H1 (cell line): ENCODE measurements at regions not wholly inside any gene's neighbourhood (a gene's known extent, or its start where the extent isn't known, plus 50 kb on each side); places are given as distances from the start of the nearest gene placed in this dataset.

Source experiments
- CTCF ChIA-PET: fragments of 300-600 bp; sonication (Branson Sonifier 250); formaldehyde crosslinking; loops from one replicate; lab custom pipeline; 2021; ENCODE audit not compliant: partially characterized antibody; lab: Charles Lee
- POLR2A ChIA-PET: fragments of 300-600 bp; sonication (Branson Sonifier 250); formaldehyde crosslinking; loops from one replicate; lab custom pipeline; 2021; ENCODE audit warnings: inconsistent platforms; ENCODE audit not compliant: partially characterized antibody; lab: Charles Lee
- DNase-seq, 2 experiments: peaks; one replicate each; pipeline versions ENCODE4 v3.0.0 to v3.0.0-alpha.2; 2010 to 2022; ENCODE audit warnings: low spot score in 2 of 2, low read depth in 1 of 2, mixed read lengths in 1 of 2
- FAIRE-seq: peaks from 2 replicates; lab custom pipeline; 2011; peaks lifted over from hg19 to GRCh38; lab: Jason Lieb, UNC
- H2AFZ ChIP-seq: 2 replicates; pipeline ENCODE4 v1.8.1; 2012; ENCODE audit warnings: low read length, inconsistent platforms
- H2AK5ac ChIP-seq: 2 replicates; pipeline ENCODE4 v1.6.1; 2013; ENCODE audit warnings: low read depth, low read length
- H2BK120ac ChIP-seq: replicated peaks from 2 replicates; pipeline ENCODE3; 2013; ENCODE audit warnings: low read depth, low read length, inconsistent platforms
- H2BK12ac ChIP-seq: 2 replicates; pipeline ENCODE4 v1.6.1; 2013; ENCODE audit warnings: low read depth, low read length
- H2BK15ac ChIP-seq: 2 replicates; pipeline ENCODE4 v1.6.1; 2013; ENCODE audit warnings: low read length
- H2BK20ac ChIP-seq: 2 replicates; pipeline ENCODE4 v1.6.1; 2013; ENCODE audit warnings: low read length
- H2BK5ac ChIP-seq: 2 replicates; pipeline ENCODE4 v1.6.1; 2013; ENCODE audit warnings: low read depth, low read length
- H3K14ac ChIP-seq: 2 replicates; pipeline ENCODE4 v1.6.1; 2013; ENCODE audit warnings: inconsistent platforms; ENCODE audit not compliant: insufficient read length
- H3K18ac ChIP-seq: 2 replicates; pipeline ENCODE4 v1.6.1; 2013; ENCODE audit warnings: low read length; ENCODE audit errors: extremely low read depth
- H3K23ac ChIP-seq: 2 replicates; pipeline ENCODE4 v1.6.1; 2013; ENCODE audit warnings: inconsistent platforms; ENCODE audit not compliant: insufficient read length
- H3K23me2 ChIP-seq: 2 replicates; pipeline ENCODE4 v1.6.1; 2013; ENCODE audit warnings: low read depth, low read length
- H3K27ac ChIP-seq: 2 replicates; pipeline ENCODE4 v1.6.1; 2011; ENCODE audit warnings: low read depth, low read length, inconsistent platforms
- H3K27me3 ChIP-seq, 4 experiments: replicated peaks in 1 of 4; 1 replicate in 1 of 4; 2 replicates in 3 of 4; pipeline versions ENCODE4 v1.6.1 to v1.8.1; 2011 to 2013; ENCODE audit warnings: low read length in 3 of 4, mild to moderate bottlenecking in 3 of 4, inconsistent platforms in 2 of 4, mixed read lengths in 2 of 4, moderate library complexity in 1 of 4; ENCODE audit not compliant: control insufficient read depth in 3 of 4, insufficient read depth in 3 of 4; ENCODE audit errors: extremely low read depth in 1 of 4
- H3K36me3 ChIP-seq, 4 experiments: 2 replicates each; pipeline versions ENCODE4 v1.6.1 to v1.8.1; 2011 to 2013; ENCODE audit warnings: mild to moderate bottlenecking in 4 of 4, low read length in 3 of 4, moderate library complexity in 2 of 4, control low read depth in 1 of 4, inconsistent platforms in 1 of 4; ENCODE audit not compliant: insufficient read depth in 4 of 4, control insufficient read depth in 2 of 4
- H3K4ac ChIP-seq: replicated peaks from 2 replicates; pipeline ENCODE3; 2013; ENCODE audit warnings: low read length, low read depth, mixed read lengths, inconsistent platforms; ENCODE audit not compliant: insufficient read length
- H3K4me1 ChIP-seq, 4 experiments: replicated peaks in 1 of 4; 1 replicate in 1 of 4; 2 replicates in 3 of 4; pipeline versions ENCODE4 v1.6.1 to v1.8.1; 2011 to 2013; ENCODE audit warnings: low read length in 3 of 4, inconsistent platforms in 2 of 4, mixed read lengths in 1 of 4; ENCODE audit not compliant: insufficient read depth in 4 of 4, control insufficient read depth in 3 of 4
- H3K4me2 ChIP-seq, 2 experiments: 2 replicates each; pipeline versions ENCODE4 v1.6.1 to v1.8.1; 2011 to 2013; ENCODE audit warnings: low read depth in 2 of 2, low read length in 2 of 2, control low read depth in 1 of 2, inconsistent platforms in 1 of 2, mild to moderate bottlenecking in 1 of 2; ENCODE audit not compliant: insufficient read depth in 1 of 2
- H3K4me3 ChIP-seq, 4 experiments: fragments of 200-600, 300-600 bp in 1 of 4; sonication (generic), shearing (Covaris generic), sonication (Bioruptor Twin) in 1 of 4; 2 replicates each; pipeline versions ENCODE4 v1.5.1 to v1.8.1; 2011 to 2016; ENCODE audit warnings: low read length in 4 of 4, low read depth in 3 of 4, control low read depth in 2 of 4, inconsistent platforms in 2 of 4, mild to moderate bottlenecking in 2 of 4, mixed read lengths in 1 of 4, moderate library complexity in 1 of 4; ENCODE audit not compliant: insufficient read depth in 2 of 4; ENCODE audit errors: extremely low read depth in 1 of 4
- H3K56ac ChIP-seq: replicated peaks from 2 replicates; pipeline ENCODE3; 2013; ENCODE audit warnings: low read depth, mild to moderate bottlenecking, mixed read lengths, low read length, inconsistent platforms; ENCODE audit not compliant: insufficient read length
- H3K79me1 ChIP-seq: 2 replicates; pipeline ENCODE4 v1.6.1; 2013; ENCODE audit warnings: low read depth, low read length, control low read depth
- H3K79me2 ChIP-seq, 2 experiments: 2 replicates each; pipeline versions ENCODE4 v1.6.1 to v1.8.1; 2012 to 2013; ENCODE audit warnings: low read length in 2 of 2, mild to moderate bottlenecking in 2 of 2, inconsistent platforms in 1 of 2; ENCODE audit not compliant: insufficient read depth in 2 of 2, control insufficient read depth in 1 of 2
- H3K9ac ChIP-seq, 4 experiments: replicated peaks in 1 of 4; 1 replicate in 1 of 4; 2 replicates in 3 of 4; pipeline versions ENCODE4 v1.6.1 to v1.8.1; 2011 to 2013; ENCODE audit warnings: low read depth in 3 of 4, low read length in 3 of 4, control low read depth in 2 of 4, mild to moderate bottlenecking in 2 of 4, moderate library complexity in 2 of 4, inconsistent platforms in 1 of 4; ENCODE audit errors: extremely low read depth in 1 of 4
- H3K9me3 ChIP-seq, 2 experiments: 2 replicates each; pipeline versions ENCODE4 v1.6.1 to v1.8.1; 2012 to 2013; ENCODE audit warnings: mild to moderate bottlenecking in 2 of 2, moderate library complexity in 2 of 2, control low read depth in 1 of 2, inconsistent platforms in 1 of 2, low read depth in 1 of 2, low read length in 1 of 2, mixed read lengths in 1 of 2; ENCODE audit not compliant: insufficient read depth in 2 of 2
- H4K20me1 ChIP-seq, 2 experiments: replicated peaks in 1 of 2; 2 replicates each; pipeline versions ENCODE3 to v1.8.1; 2011 to 2013; ENCODE audit warnings: inconsistent platforms in 2 of 2, low read length in 2 of 2, mild to moderate bottlenecking in 1 of 2; ENCODE audit not compliant: insufficient read depth in 2 of 2, control insufficient read depth in 1 of 2
- H4K5ac ChIP-seq: 2 replicates; pipeline ENCODE4 v1.6.1; 2013; ENCODE audit warnings: low read length, low read depth, mixed read lengths, inconsistent platforms; ENCODE audit not compliant: insufficient read length
- H4K8ac ChIP-seq: 2 replicates; pipeline ENCODE4 v1.8.0; 2013; ENCODE audit warnings: mild to moderate bottlenecking, moderate library complexity, low read length, inconsistent platforms; ENCODE audit not compliant: insufficient read depth; ENCODE audit errors: extremely low read depth
- H4K91ac ChIP-seq: replicated peaks from 2 replicates; pipeline ENCODE3; 2013; ENCODE audit warnings: low read length, mixed read lengths, inconsistent platforms; ENCODE audit not compliant: insufficient read length
- ASH2L ChIP-seq: fragments of 200-600, 300-600 bp; sonication (generic); IDR thresholded peaks from one replicate; pipeline ENCODE4 v1.7.1; 2017; ENCODE audit warnings: low read length
- GABPA ChIP-seq: IDR thresholded peaks from 2 replicates; pipeline ENCODE4 v1.6.1; 2011; ENCODE audit warnings: mild to moderate bottlenecking, low read length, moderate library complexity, borderline replicate concordance; ENCODE audit not compliant: insufficient read depth
- NANOG ChIP-seq: IDR thresholded peaks from 2 replicates; pipeline ENCODE4 v1.6.1; 2011; ENCODE audit warnings: low read length, low read depth, mild to moderate bottlenecking, inconsistent platforms; ENCODE audit not compliant: insufficient read depth, poor library complexity, severe bottlenecking
- POLR2A ChIP-seq, 2 experiments: IDR thresholded peaks; 1 replicate in 1 of 2; 2 replicates in 1 of 2; pipeline ENCODE4 v1.6.1; 2011; ENCODE audit warnings: low read depth in 2 of 2, low read length in 2 of 2, mild to moderate bottlenecking in 2 of 2; ENCODE audit errors: control extremely low read depth in 1 of 2
- SP4 ChIP-seq: IDR thresholded peaks from 2 replicates; pipeline ENCODE4 v1.6.1; 2012; ENCODE audit warnings: low read length, inconsistent platforms
- WGBS, 2 experiments: shearing (Covaris generic) in 1 of 2; methylation state at CpG; one replicate each; pipeline versions ENCODE4 v1.1.6 to v1.1.7; 2013 to 2015; ENCODE audit warnings: low lambda C conversion rate in 2 of 2, mixed read lengths in 2 of 2, inconsistent platforms in 1 of 2, low coverage in 1 of 2, missing lambda C conversion rate in 1 of 2; ENCODE audit not compliant: insufficient replicate concordance in 2 of 2, insufficient coverage in 1 of 2, insufficient read length in 1 of 2; ENCODE audit errors: extremely low coverage in 1 of 2, missing lambda C conversion rate in 1 of 2; 5-methylcytosine and 5-hydroxymethylcytosine counted together

DNA sequence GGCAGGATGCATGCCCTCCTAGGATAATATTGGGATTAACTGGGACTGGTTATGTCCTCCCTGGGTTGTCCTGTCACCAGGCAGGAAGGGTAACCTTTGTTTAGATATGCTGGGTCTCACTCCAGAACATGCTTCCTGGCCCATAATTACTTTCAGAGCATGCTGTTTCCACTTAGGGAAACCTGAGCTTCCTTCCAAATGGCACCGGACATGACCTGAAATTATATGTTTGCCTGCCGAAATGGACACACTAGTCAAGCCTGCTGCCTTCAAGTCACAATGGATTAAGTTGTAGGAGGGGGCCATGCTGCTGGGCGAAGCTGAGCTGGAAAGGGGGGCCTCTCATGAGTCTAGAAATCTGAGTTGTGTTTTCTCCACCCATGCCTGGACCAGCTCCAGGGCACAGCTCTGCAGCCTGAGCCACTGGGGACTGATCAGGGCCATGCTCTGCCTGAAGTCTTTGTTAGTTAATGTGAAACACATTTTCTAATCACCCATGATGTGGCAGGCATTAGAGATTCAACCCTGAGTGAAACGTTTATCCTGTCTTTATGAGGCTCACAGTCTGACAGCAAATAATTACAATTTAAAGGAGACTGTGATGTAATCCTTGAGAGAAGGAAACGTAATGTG lies 273.3 kb downstream of the TNS1 start:
- H2BK12ac ChIP-seq: no peak overlapping the region
- FAIRE-seq (no peak), DNase-seq (no peak)
- no peaks in the 10 kb centered on the region for H3K27me3 ChIP-seq
- H2BK20ac ChIP-seq: no peak overlapping the region
- TF ChIP-seq GABPA: no peak
- TF ChIP-seq NANOG: no peak
- TF ChIP-seq SP4: no peak
- no peak for TF ChIP-seq POLR2A (IDR thresholded peaks at IDR 0.05; ENCODE audit: control extremely low read depth in 1 of 2, low read depth in 2 of 2, low read length in 2 of 2)
- no peak for TF ChIP-seq ASH2L
- no peak overlapping the region for H2BK5ac ChIP-seq
- no peak overlapping the region for H3K18ac ChIP-seq
- no peak overlapping the region for H3K4ac ChIP-seq
- no peak overlapping the region for H4K91ac ChIP-seq
- H3K36me3 ChIP-seq: no peaks in the 10 kb centered on the region
- no peak overlapping the region for H2AK5ac ChIP-seq
- H4K20me1 ChIP-seq: no peaks in the 10 kb centered on the region
- no peak overlapping the region for H3K27ac ChIP-seq
- no peak overlapping the region for H4K5ac ChIP-seq
- POLR2A ChIA-PET: no interaction called here
- no peak overlapping the region for H3K56ac ChIP-seq
- H3K4me1 ChIP-seq: no peaks in the 10 kb centered on the region
- 78% methylated on average over 5 of the region's 5 CpGs; no CpG with 5 or more reads in 1 of the 2 experiments for WGBS, 2 experiments
- H3K14ac ChIP-seq: no peak overlapping the region
- no peaks in the 10 kb centered on the region for H3K9me3 ChIP-seq
- no peak overlapping the region for H2BK15ac ChIP-seq
- H3K4me3 ChIP-seq: no peak overlapping the region
- no peak overlapping the region for H2AFZ ChIP-seq
- no peak overlapping the region for H3K23ac ChIP-seq
- CTCF ChIA-PET: interaction anchor here (0.7 to 2.4 kb wide), 7 partner anchors 15 to 556 kb away, joined by 3 to 12 read pairs (median 4); no protein-coding TSS in a partner anchor
- H2BK120ac ChIP-seq: no peak overlapping the region
- no peak overlapping the region for H4K8ac ChIP-seq
- no peaks in the 10 kb centered on the region; the same call in 1 of the 2 replicates for H3K23me2 ChIP-seq
- no peak overlapping the region for H3K4me2 ChIP-seq
- H3K79me2 ChIP-seq: no peaks in the 10 kb centered on the region
- no peaks in the 10 kb centered on the region for H3K79me1 ChIP-seq
- no peak overlapping the region for H3K9ac ChIP-seq
